VCaP (cell line): ENCODE measurements at regions not wholly inside any gene's neighbourhood (a gene's known extent, or its start where the extent isn't known, plus 50 kb on each side); places are given as distances from the start of the nearest gene placed in this dataset.
"Not testable (repeated sequence)": the region's sequence is repeated elsewhere in the genome, so short reads cannot be mapped to it uniquely, and the experiment has no call there.

Source experiments
- H3K27ac ChIP-seq: fragments of 450-650 bp; 2 replicates; pipeline ENCODE4 v1.5.1; 2017
- TF ChIP-seq, protein P1 (sequence below): fragments of 450-650 bp; conservative IDR thresholded peaks from 2 replicates; pipeline ENCODE4 v1.5.1; 2017; ENCODE audit warnings: mild to moderate bottlenecking, moderate library complexity

DNA sequence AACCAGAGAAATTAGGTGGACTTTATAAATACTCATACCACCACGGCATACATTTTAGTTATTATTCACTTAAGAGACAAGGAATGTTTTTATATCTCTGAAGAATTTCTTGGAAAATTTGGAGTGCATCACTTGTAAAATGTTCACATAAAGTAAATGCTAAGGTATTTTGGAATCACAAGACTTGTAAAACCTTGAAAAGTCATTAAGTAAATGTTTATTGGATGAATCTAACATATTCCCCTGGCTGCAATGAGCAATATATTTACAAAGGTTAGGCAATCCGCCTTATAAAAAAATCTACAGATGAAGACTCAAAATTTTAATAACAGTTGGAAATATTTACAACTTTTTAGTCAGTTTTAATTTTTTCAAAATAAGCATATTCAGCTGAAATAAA is 287.4 kb upstream of the ALG10 start:
- TF ChIP-seq, protein P1, sequence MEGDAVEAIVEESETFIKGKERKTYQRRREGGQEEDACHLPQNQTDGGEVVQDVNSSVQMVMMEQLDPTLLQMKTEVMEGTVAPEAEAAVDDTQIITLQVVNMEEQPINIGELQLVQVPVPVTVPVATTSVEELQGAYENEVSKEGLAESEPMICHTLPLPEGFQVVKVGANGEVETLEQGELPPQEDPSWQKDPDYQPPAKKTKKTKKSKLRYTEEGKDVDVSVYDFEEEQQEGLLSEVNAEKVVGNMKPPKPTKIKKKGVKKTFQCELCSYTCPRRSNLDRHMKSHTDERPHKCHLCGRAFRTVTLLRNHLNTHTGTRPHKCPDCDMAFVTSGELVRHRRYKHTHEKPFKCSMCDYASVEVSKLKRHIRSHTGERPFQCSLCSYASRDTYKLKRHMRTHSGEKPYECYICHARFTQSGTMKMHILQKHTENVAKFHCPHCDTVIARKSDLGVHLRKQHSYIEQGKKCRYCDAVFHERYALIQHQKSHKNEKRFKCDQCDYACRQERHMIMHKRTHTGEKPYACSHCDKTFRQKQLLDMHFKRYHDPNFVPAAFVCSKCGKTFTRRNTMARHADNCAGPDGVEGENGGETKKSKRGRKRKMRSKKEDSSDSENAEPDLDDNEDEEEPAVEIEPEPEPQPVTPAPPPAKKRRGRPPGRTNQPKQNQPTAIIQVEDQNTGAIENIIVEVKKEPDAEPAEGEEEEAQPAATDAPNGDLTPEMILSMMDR = no peak
- no peak overlapping the region for H3K27ac ChIP-seq

GRCh38 chr12:33752854-33753253 is 269.4 kb upstream of the ALG10 start:
- H3K27ac ChIP-seq = no peak overlapping the region
- TF ChIP-seq, protein P1 = no peak

DNA sequence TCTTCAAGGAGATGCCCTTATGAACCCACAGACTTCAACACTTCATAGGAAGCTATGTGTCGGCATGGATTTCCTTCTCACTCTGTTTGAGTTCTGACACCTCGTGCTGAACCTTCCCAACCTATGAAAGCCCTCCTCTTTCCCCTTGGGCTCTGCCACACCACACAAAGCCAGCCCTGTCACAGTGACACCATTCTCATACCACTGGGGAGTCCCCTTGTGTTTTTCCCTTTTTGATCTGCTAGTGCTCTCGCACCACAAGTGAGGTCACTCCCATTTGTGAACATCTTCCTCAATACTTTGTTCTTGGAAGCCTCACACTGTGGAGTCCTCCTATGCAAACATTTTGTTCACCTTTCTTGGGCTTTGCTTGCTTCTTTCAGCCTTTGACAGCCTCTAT is 264.6 kb upstream of the ALG10 start:
- no peak overlapping the region for H3K27ac ChIP-seq
- TF ChIP-seq, protein P1 = no peak

GRCh38 chr12:33759279-33759678 is 263.0 kb upstream of the ALG10 start:
- TF ChIP-seq, protein P1 = no peak
- H3K27ac ChIP-seq = no peak overlapping the region

- TF ChIP-seq, protein P1 = no peak
- H3K27ac ChIP-seq = no peak overlapping the region
Observed at GRCh38 chr12:33763331-33763730, 259.0 kb upstream of the ALG10 start.

DNA sequence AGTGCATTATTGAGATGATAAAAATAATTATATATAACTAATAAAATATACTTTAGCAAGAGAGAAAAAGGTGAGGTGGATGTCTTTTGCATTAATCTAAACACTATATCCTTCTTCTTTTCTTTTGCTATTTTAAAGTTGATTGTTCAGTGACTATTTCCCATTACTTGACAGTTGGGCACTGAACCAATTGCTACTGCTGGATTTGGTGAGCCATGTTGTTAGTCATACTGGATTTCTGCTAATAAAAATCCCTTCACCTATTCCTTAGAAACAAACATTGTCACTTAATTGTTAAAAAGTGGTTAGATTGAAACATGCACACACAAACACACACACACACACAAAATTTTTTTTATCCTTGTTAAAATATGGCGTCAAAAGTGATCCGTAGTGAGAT is 251.6 kb upstream of the ALG10 start:
- H3K27ac ChIP-seq = no peak overlapping the region
- TF ChIP-seq, protein P1 = no peak

- TF ChIP-seq, protein P1 = no peak
- no peak overlapping the region for H3K27ac ChIP-seq
Observed at GRCh38 chr12:33771889-33772288, 250.4 kb upstream of the ALG10 start.

GRCh38 chr12:33773091-33773490 is 249.2 kb upstream of the ALG10 start:
- not testable (repeated sequence) for H3K27ac ChIP-seq
